ENCODE measurements at regions not wholly inside any gene's neighbourhood (a gene's known extent, or its start where the extent isn't known, plus 50 kb on each side); places are given as distances from the start of the nearest gene placed in this dataset.
"Not testable (repeated sequence)": the region's sequence is repeated elsewhere in the genome, so short reads cannot be mapped to it uniquely, and the experiment has no call there.

- TF ChIP-seq CTCF (tag by site-specific recombination; IDR thresholded peaks at IDR 0.05); ZNF174 (tag by site-specific recombination; IDR thresholded peaks at IDR 0.05); ZNF23 (tag by site-specific recombination; IDR thresholded peaks at IDR 0.05; ENCODE audit: borderline replicate concordance); ZNF776 (tag by site-specific recombination; IDR thresholded peaks at IDR 0.05; ENCODE audit: borderline replicate concordance); ZNF707 (tag by site-specific recombination; IDR thresholded peaks at IDR 0.05); REST (tag by site-specific recombination; IDR thresholded peaks at IDR 0.05); ZNF670 (tag by site-specific recombination; IDR thresholded peaks at IDR 0.05; ENCODE audit: low read depth); ZNF239 (tag by site-specific recombination; IDR thresholded peaks at IDR 0.05); ZNF530 (tag by site-specific recombination; IDR thresholded peaks at IDR 0.05; ENCODE audit: low read depth); YY1 (tag by site-specific recombination; IDR thresholded peaks at IDR 0.05): not testable (repeated sequence)
- TF ChIP-seq, protein P1, sequence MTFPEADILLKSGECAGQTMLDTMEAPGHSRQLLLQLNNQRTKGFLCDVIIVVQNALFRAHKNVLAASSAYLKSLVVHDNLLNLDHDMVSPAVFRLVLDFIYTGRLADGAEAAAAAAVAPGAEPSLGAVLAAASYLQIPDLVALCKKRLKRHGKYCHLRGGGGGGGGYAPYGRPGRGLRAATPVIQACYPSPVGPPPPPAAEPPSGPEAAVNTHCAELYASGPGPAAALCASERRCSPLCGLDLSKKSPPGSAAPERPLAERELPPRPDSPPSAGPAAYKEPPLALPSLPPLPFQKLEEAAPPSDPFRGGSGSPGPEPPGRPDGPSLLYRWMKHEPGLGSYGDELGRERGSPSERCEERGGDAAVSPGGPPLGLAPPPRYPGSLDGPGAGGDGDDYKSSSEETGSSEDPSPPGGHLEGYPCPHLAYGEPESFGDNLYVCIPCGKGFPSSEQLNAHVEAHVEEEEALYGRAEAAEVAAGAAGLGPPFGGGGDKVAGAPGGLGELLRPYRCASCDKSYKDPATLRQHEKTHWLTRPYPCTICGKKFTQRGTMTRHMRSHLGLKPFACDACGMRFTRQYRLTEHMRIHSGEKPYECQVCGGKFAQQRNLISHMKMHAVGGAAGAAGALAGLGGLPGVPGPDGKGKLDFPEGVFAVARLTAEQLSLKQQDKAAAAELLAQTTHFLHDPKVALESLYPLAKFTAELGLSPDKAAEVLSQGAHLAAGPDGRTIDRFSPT (tag by site-specific recombination; IDR thresholded peaks at IDR 0.05): not testable (repeated sequence)
- TF ChIP-seq, protein P2, sequence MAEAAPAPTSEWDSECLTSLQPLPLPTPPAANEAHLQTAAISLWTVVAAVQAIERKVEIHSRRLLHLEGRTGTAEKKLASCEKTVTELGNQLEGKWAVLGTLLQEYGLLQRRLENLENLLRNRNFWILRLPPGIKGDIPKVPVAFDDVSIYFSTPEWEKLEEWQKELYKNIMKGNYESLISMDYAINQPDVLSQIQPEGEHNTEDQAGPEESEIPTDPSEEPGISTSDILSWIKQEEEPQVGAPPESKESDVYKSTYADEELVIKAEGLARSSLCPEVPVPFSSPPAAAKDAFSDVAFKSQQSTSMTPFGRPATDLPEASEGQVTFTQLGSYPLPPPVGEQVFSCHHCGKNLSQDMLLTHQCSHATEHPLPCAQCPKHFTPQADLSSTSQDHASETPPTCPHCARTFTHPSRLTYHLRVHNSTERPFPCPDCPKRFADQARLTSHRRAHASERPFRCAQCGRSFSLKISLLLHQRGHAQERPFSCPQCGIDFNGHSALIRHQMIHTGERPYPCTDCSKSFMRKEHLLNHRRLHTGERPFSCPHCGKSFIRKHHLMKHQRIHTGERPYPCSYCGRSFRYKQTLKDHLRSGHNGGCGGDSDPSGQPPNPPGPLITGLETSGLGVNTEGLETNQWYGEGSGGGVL (tag by site-specific recombination; IDR thresholded peaks at IDR 0.05): not testable (repeated sequence)
Observed at GRCh38 chr3:125915792-125916375, 53.1 kb upstream of the ROPN1B start.

Data from HEK293 (cell line).